ENCODE measurements at regions not wholly inside any gene's neighbourhood (a gene's known extent, or its start where the extent isn't known, plus 50 kb on each side); places are given as distances from the start of the nearest gene placed in this dataset.

GRCh38 chr10:36097696-36098095 is 455.6 kb upstream of the FZD8 start:
- no peaks in the 10 kb centered on the region for H3K9me3 ChIP-seq (ENCODE audit: control insufficient read depth, insufficient read depth, low read length)
- no peak overlapping the region for H3K27ac ChIP-seq (ENCODE audit: low read depth, low read length)
- DNase-seq (ENCODE audit: low read depth in 4 of 6, low spot score in 6 of 6) = no peak
- H3K4me1 ChIP-seq (ENCODE audit: control insufficient read depth, insufficient read depth, low read length) = no peaks in the 10 kb centered on the region
- WGBS (ENCODE audit: insufficient coverage) = no CpG with 5 or more reads among the region's 3 CpGs
- no peaks in the 10 kb centered on the region for H3K27me3 ChIP-seq (ENCODE audit: control insufficient read depth, insufficient read depth, low read length)
- no peaks in the 10 kb centered on the region for H3K36me3 ChIP-seq (ENCODE audit: control insufficient read depth, insufficient read depth, low read length)
- no peak overlapping the region for H3K4me3 ChIP-seq (ENCODE audit: low read depth, low read length)

GRCh38 chr10:36096576-36096975 is 454.5 kb upstream of the FZD8 start:
- Histone ChIP-seq H3K27ac (ENCODE audit: low read depth, low read length) (no peak overlapping the region), H3K27me3 (ENCODE audit: control insufficient read depth, insufficient read depth, low read length) (no peaks in the 10 kb centered on the region), H3K4me3 (ENCODE audit: low read depth, low read length) (no peak overlapping the region), H3K4me1 (ENCODE audit: control insufficient read depth, insufficient read depth, low read length) (no peaks in the 10 kb centered on the region), H3K36me3 (ENCODE audit: control insufficient read depth, insufficient read depth, low read length) (no peaks in the 10 kb centered on the region), H3K9me3 (ENCODE audit: control insufficient read depth, insufficient read depth, low read length) (no peaks in the 10 kb centered on the region)
- WGBS (ENCODE audit: insufficient coverage) = no CpG with 5 or more reads among the region's 2 CpGs
- no peak for DNase-seq (ENCODE audit: low read depth in 4 of 6, low spot score in 6 of 6)

GRCh38 chr10:36094096-36094495 is 452.0 kb upstream of the FZD8 start:
- H3K9me3 ChIP-seq (ENCODE audit: control insufficient read depth, insufficient read depth, low read length) = no peaks in the 10 kb centered on the region
- H3K4me1 ChIP-seq (ENCODE audit: control insufficient read depth, insufficient read depth, low read length) = no peaks in the 10 kb centered on the region
- H3K4me3 ChIP-seq (ENCODE audit: low read depth, low read length) = no peak overlapping the region
- peak in 1 of 6 donors; percentile 85 for DNase-seq (ENCODE audit: low read depth in 4 of 6, low spot score in 6 of 6)
- no peaks in the 10 kb centered on the region for H3K36me3 ChIP-seq (ENCODE audit: control insufficient read depth, insufficient read depth, low read length)
- no peaks in the 10 kb centered on the region for H3K27me3 ChIP-seq (ENCODE audit: control insufficient read depth, insufficient read depth, low read length)
- H3K27ac ChIP-seq (ENCODE audit: low read depth, low read length) = no peak overlapping the region
- WGBS (ENCODE audit: insufficient coverage) = 46% methylated on average over 6 of the region's 8 CpGs

GRCh38 chr10:36092116-36092515 is 450.0 kb upstream of the FZD8 start:
- no peaks in the 10 kb centered on the region for H3K36me3 ChIP-seq (ENCODE audit: control insufficient read depth, insufficient read depth, low read length)
- no peak overlapping the region for H3K4me3 ChIP-seq (ENCODE audit: low read depth, low read length)
- H3K4me1 ChIP-seq (ENCODE audit: control insufficient read depth, insufficient read depth, low read length) = no peaks in the 10 kb centered on the region
- H3K9me3 ChIP-seq (ENCODE audit: control insufficient read depth, insufficient read depth, low read length) = no peaks in the 10 kb centered on the region
- H3K27ac ChIP-seq (ENCODE audit: low read depth, low read length) = no peak overlapping the region
- 90% methylated on average over 3 of the region's 7 CpGs for WGBS (ENCODE audit: insufficient coverage)
- DNase-seq (ENCODE audit: low read depth in 4 of 6, low spot score in 6 of 6) = peak in 1 of 6 donors; percentile 2
- H3K27me3 ChIP-seq (ENCODE audit: control insufficient read depth, insufficient read depth, low read length) = no peaks in the 10 kb centered on the region

- Histone ChIP-seq H3K4me1 (ENCODE audit: control insufficient read depth, insufficient read depth, low read length) (no peaks in the 10 kb centered on the region), H3K36me3 (ENCODE audit: control insufficient read depth, insufficient read depth, low read length) (no peaks in the 10 kb centered on the region), H3K27me3 (ENCODE audit: control insufficient read depth, insufficient read depth, low read length) (no peaks in the 10 kb centered on the region), H3K9me3 (ENCODE audit: control insufficient read depth, insufficient read depth, low read length) (no peaks in the 10 kb centered on the region), H3K4me3 (ENCODE audit: low read depth, low read length) (no peak overlapping the region), H3K27ac (ENCODE audit: low read depth, low read length) (no peak overlapping the region)
- no peak for DNase-seq (ENCODE audit: low read depth in 4 of 6, low spot score in 6 of 6)
- 91% methylated on average over 3 of the region's 3 CpGs for WGBS (ENCODE audit: insufficient coverage)
Measured at GRCh38 chr10:36091007-36091406, 448.9 kb upstream of the FZD8 start.

- DNase-seq (ENCODE audit: low read depth in 4 of 6, low spot score in 6 of 6) = peak in 2 of 6 donors; percentile 33 to 83
- H3K27me3 ChIP-seq (ENCODE audit: control insufficient read depth, insufficient read depth, low read length) = no peaks in the 10 kb centered on the region
- no peaks in the 10 kb centered on the region for H3K36me3 ChIP-seq (ENCODE audit: control insufficient read depth, insufficient read depth, low read length)
- H3K4me3 ChIP-seq (ENCODE audit: low read depth, low read length) = no peak overlapping the region
- H3K4me1 ChIP-seq (ENCODE audit: control insufficient read depth, insufficient read depth, low read length) = no peaks in the 10 kb centered on the region
- H3K9me3 ChIP-seq (ENCODE audit: control insufficient read depth, insufficient read depth, low read length) = no peaks in the 10 kb centered on the region
- H3K27ac ChIP-seq (ENCODE audit: low read depth, low read length) = no peak overlapping the region
- 60% methylated on average over 1 of the region's 2 CpGs for WGBS (ENCODE audit: insufficient coverage)
Measured at GRCh38 chr10:36089790-36090440, 447.8 kb upstream of the FZD8 start.

GRCh38 chr10:36087006-36088005 is 445.2 kb upstream of the FZD8 start:
- no peak overlapping the region for H3K27ac ChIP-seq (ENCODE audit: low read depth, low read length)
- no peak overlapping the region for H3K4me3 ChIP-seq (ENCODE audit: low read depth, low read length)
- H3K27me3 ChIP-seq (ENCODE audit: control insufficient read depth, insufficient read depth, low read length) = no peaks in the 10 kb centered on the region
- H3K9me3 ChIP-seq (ENCODE audit: control insufficient read depth, insufficient read depth, low read length) = no peaks in the 10 kb centered on the region
- WGBS (ENCODE audit: insufficient coverage) = 66% methylated on average over 3 of the region's 10 CpGs
- H3K36me3 ChIP-seq (ENCODE audit: control insufficient read depth, insufficient read depth, low read length) = no peaks in the 10 kb centered on the region
- no peaks in the 10 kb centered on the region for H3K4me1 ChIP-seq (ENCODE audit: control insufficient read depth, insufficient read depth, low read length)
- DNase-seq (ENCODE audit: low read depth in 4 of 6, low spot score in 6 of 6) = peak in 3 of 6 donors; percentile 11 to 61 (median 50)

- Histone ChIP-seq H3K9me3 (ENCODE audit: control insufficient read depth, insufficient read depth, low read length) (no peaks in the 10 kb centered on the region), H3K27me3 (ENCODE audit: control insufficient read depth, insufficient read depth, low read length) (no peaks in the 10 kb centered on the region), H3K27ac (ENCODE audit: low read depth, low read length) (no peak overlapping the region), H3K36me3 (ENCODE audit: control insufficient read depth, insufficient read depth, low read length) (no peaks in the 10 kb centered on the region), H3K4me1 (ENCODE audit: control insufficient read depth, insufficient read depth, low read length) (no peaks in the 10 kb centered on the region), H3K4me3 (ENCODE audit: low read depth, low read length) (no peak overlapping the region)
- 75% methylated on average over 1 of the region's 4 CpGs for WGBS (ENCODE audit: insufficient coverage)
- DNase-seq (ENCODE audit: low read depth in 4 of 6, low spot score in 6 of 6) = peak in 2 of 6 donors; percentile 29 to 53
Measured at GRCh38 chr10:36075196-36075595, 433.1 kb upstream of the FZD8 start.

- peak in 1 of 6 donors; percentile 43 for DNase-seq (ENCODE audit: low read depth in 4 of 6, low spot score in 6 of 6)
- H3K36me3 ChIP-seq (ENCODE audit: control insufficient read depth, insufficient read depth, low read length) = no peaks in the 10 kb centered on the region
- WGBS (ENCODE audit: insufficient coverage) = 47% methylated on average over 2 of the region's 2 CpGs
- no peaks in the 10 kb centered on the region for H3K4me1 ChIP-seq (ENCODE audit: control insufficient read depth, insufficient read depth, low read length)
- no peak overlapping the region for H3K4me3 ChIP-seq (ENCODE audit: low read depth, low read length)
- H3K27me3 ChIP-seq (ENCODE audit: control insufficient read depth, insufficient read depth, low read length) = no peaks in the 10 kb centered on the region
- no peaks in the 10 kb centered on the region for H3K9me3 ChIP-seq (ENCODE audit: control insufficient read depth, insufficient read depth, low read length)
- no peak overlapping the region for H3K27ac ChIP-seq (ENCODE audit: low read depth, low read length)
Measured at GRCh38 chr10:36073796-36074345, 431.8 kb upstream of the FZD8 start.

Data from spinal cord (tissue), 9 donors.